HepG2 (cell line): ENCODE measurements at regions not wholly inside any gene's neighbourhood (a gene's known extent, or its start where the extent isn't known, plus 50 kb on each side); places are given as distances from the start of the nearest gene placed in this dataset.

Source experiments
- ATAC-seq: fragments of 200-7000 bp; cut with Tn5 transposase; 3 replicates; pipeline ENCODE4 v1.9.1; 2020; ENCODE audit warnings: mild to moderate bottlenecking, moderate library complexity
- BruUV-seq: library from RNA; stranded (reverse); fragments of 400-500 nt; replicated peaks from 2 replicates; lab custom pipeline; 2021; lab: Mats Ljungman, UMichigan
- CTCF ChIA-PET: fragments of 300-600 bp; formaldehyde crosslinking; extraction: SDS; loops from one replicate; lab custom pipeline; 2021; ENCODE audit warnings: low total read pairs, inconsistent platforms, low intra/inter-chr PET ratio; lab: Yijun Ruan, JAX
- POLR2A ChIA-PET: fragments of 350-600 bp; sonication (Branson Sonifier 250); formaldehyde crosslinking; loops from one replicate; lab custom pipeline; 2020; ENCODE audit warnings: antibody characterized with exemption, inconsistent platforms; lab: Yijun Ruan, JAX
- DNase-seq: peaks from one replicate; pipeline ENCODE4 v3.0.0-alpha.2; 2015; ENCODE audit warnings: low spot score
- FAIRE-seq: peaks from 3 replicates; lab custom pipeline; 2011; peaks lifted over from hg19 to GRCh38; lab: Jason Lieb, UNC
- H2AFZ ChIP-seq: one replicate; pipeline ENCODE4 v1.6.1; 2011; ENCODE audit warnings: low read length, inconsistent platforms
- H3K27ac ChIP-seq: fragments of 300-600 bp; 3 replicates; pipeline ENCODE4 v1.8.0; 2011; ENCODE audit warnings: mixed run types, mild to moderate bottlenecking, mixed read lengths, low read length, inconsistent platforms; ENCODE audit not compliant: insufficient read depth; ENCODE audit errors: extremely low read length
- H3K27me3 ChIP-seq, 2 experiments: fragments of 200-600 bp in 1 of 2; 2 replicates in 1 of 2; 3 replicates in 1 of 2; pipeline versions ENCODE4 v1.6.0 to v1.8.0; 2011; ENCODE audit warnings: low read length in 2 of 2, mild to moderate bottlenecking in 2 of 2, moderate library complexity in 2 of 2, inconsistent platforms in 1 of 2; ENCODE audit not compliant: insufficient read depth in 2 of 2, control insufficient read depth in 1 of 2
- H3K36me3 ChIP-seq, 2 experiments: fragments of 200-600 bp in 1 of 2; replicated peaks in 1 of 2; 2 replicates in 1 of 2; 3 replicates in 1 of 2; pipeline versions ENCODE4 v1.5.1 to v1.8.0; 2011; ENCODE audit warnings: low read length in 2 of 2, inconsistent platforms in 1 of 2; ENCODE audit not compliant: insufficient read depth in 2 of 2, control insufficient read depth in 1 of 2
- H3K4me1 ChIP-seq: 2 replicates; pipeline ENCODE4 v1.5.1; 2012; ENCODE audit warnings: low read length, inconsistent platforms; ENCODE audit not compliant: insufficient read depth
- H3K4me2 ChIP-seq: 2 replicates; pipeline ENCODE4 v1.6.0; 2011; ENCODE audit warnings: low read depth, low read length, inconsistent platforms
- H3K4me3 ChIP-seq, 3 experiments: fragments of 200-600 bp in 1 of 3; sonication (generic), shearing (Covaris generic) in 1 of 3; replicated peaks in 1 of 3; 2 replicates each; pipeline ENCODE4 v1.5.1; 2011 to 2016; ENCODE audit warnings: low read length in 3 of 3, inconsistent platforms in 2 of 3, low read depth in 2 of 3, mild to moderate bottlenecking in 2 of 3, control low read depth in 1 of 3, mixed read lengths in 1 of 3; ENCODE audit not compliant: insufficient read depth in 1 of 3
- H3K79me2 ChIP-seq: one replicate; pipeline ENCODE4 v1.6.1; 2011; ENCODE audit warnings: low read length, inconsistent platforms; ENCODE audit not compliant: insufficient read depth
- H3K9ac ChIP-seq: 2 replicates; pipeline ENCODE4 v1.6.0; 2011; ENCODE audit warnings: mild to moderate bottlenecking, low read depth, low read length, inconsistent platforms; ENCODE audit not compliant: insufficient read depth
- H3K9me3 ChIP-seq: 2 replicates; pipeline ENCODE4 v1.5.1; 2012; ENCODE audit warnings: mild to moderate bottlenecking, low read length
- H4K20me1 ChIP-seq: 2 replicates; pipeline ENCODE4 v1.6.0; 2011; ENCODE audit warnings: inconsistent platforms, mild to moderate bottlenecking, low read length, moderate library complexity; ENCODE audit not compliant: insufficient read depth
- MIXL1 ChIP-seq: IDR thresholded peaks from 2 replicates; pipeline ENCODE4 v1.6.1; 2016
- MZF1 ChIP-seq: sonication (generic); formaldehyde crosslinking; IDR thresholded peaks from 2 replicates; pipeline ENCODE4 v1.8.1; 2023; ENCODE audit warnings: mild to moderate bottlenecking, missing genetic modification reagents, borderline replicate concordance
- ONECUT2 ChIP-seq: sonication (generic); formaldehyde crosslinking; IDR thresholded peaks from 2 replicates; pipeline ENCODE4 v1.4.0; 2020; ENCODE audit warnings: missing genetic modification reagents
- RAD51 ChIP-seq: fragments of 450-650 bp; IDR thresholded peaks from 2 replicates; pipeline ENCODE4 v1.6.1; 2016; ENCODE audit warnings: borderline replicate concordance
- WGBS: methylation state at CpG from one replicate; pipeline ENCODE4 v1.1.6; 2017; ENCODE audit warnings: low lambda C conversion rate; 5-methylcytosine and 5-hydroxymethylcytosine counted together
- in situ Hi-C: cut with HindIII; loops from 2 replicates; pipeline ENCODE4 v1.10.0; 2017; ENCODE audit warnings: low pct_unique_long_range_greater_than_20kb; ENCODE audit not compliant: extremely low pct_ligation_motif_present
- intact Hi-C: fragments of 100-400 bp; cut with micrococcal nuclease; formaldehyde crosslinking; loops from one replicate; pipeline ENCODE4 v1.10.0; 2022; ENCODE audit not compliant: unreplicated experiment

DNA sequence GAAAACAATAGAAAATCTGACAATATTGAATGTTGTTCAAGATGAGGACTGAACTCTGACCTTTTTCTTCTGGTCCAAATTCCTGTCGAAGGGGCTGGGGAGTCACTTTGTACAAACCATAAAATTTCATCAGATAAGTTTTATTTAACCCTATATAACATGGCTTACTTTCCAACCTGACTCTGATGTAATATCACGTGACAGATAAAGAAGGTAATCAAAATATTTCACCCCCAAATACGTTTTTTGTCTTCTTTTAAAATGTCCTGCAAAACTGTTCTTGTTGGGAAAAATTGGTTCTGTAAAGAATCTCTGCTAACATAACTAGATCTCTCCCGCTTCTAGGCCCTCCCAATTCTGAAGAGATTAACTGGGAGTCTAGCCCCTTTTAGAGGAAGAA is 90.9 kb upstream of the MDFIC start:
- POLR2A ChIA-PET: no interaction called here
- intact Hi-C loops (no loop called here), in situ Hi-C loops (no loop called here)
- TF ChIP-seq RAD51 (peak; percentile 65; the same call in 1 of the 2 replicates), ONECUT2 (CRISPR knock-in tag) (no peak)
- H3K9me3 ChIP-seq: peaks cover 17% of the 10 kb centered on the region; the same call in 1 of the 2 replicates
- no peak overlapping the region for H3K4me2 ChIP-seq
- DNase-seq: no peak
- under 1% methylated on average over 3 of the region's 4 CpGs for WGBS
- H3K27ac ChIP-seq: no peak overlapping the region
- CTCF ChIA-PET: no interaction called here
- H3K9ac ChIP-seq: no peak overlapping the region
- no peaks in the 10 kb centered on the region for H4K20me1 ChIP-seq
- H3K36me3 ChIP-seq: no peaks in the 10 kb centered on the region
- H3K4me3 ChIP-seq: no peak overlapping the region
- H3K79me2 ChIP-seq: no peaks in the 10 kb centered on the region
- no peaks in the 10 kb centered on the region for H3K4me1 ChIP-seq
- no peaks in the 10 kb centered on the region for H3K27me3 ChIP-seq
- no peak overlapping the region for H2AFZ ChIP-seq
- ATAC-seq: no peak
- BruUV-seq: no TSS peak
- FAIRE-seq: no peak

DNA sequence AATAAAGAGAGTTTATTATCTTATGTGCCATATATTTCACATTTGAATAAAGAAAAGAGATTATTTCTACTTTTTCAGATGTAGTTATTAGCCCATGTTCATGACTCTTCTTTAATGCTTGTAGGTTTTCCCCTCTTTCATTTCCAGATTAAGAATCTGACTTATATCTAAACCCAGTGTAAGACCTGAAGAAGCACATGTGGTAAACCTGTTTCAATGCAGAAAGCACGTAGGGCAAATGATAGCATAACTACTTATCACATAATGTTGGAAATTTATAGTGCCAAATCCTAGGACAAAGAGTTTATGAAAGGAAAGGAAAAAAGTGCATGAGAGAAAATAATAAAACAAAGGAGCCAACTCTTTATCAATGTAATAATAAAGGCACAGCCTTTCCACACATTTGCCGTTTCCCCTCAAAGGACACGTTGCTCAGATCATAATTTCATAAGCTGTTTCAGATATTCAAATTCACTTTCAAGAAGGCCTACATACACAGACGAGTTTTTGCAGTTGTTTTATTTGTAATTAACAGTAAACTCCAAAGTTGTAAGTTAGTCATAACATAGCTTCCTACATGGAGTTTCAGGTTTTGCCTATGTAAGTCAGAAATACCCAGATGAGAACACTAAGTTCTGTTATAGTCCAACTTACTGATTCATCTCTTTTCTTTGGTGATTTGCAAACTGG is 88.8 kb upstream of the MDFIC start:
- Histone ChIP-seq H3K9ac (no peak overlapping the region), H3K27me3 (no peaks in the 10 kb centered on the region), H3K4me1 (no peaks in the 10 kb centered on the region), H4K20me1 (no peaks in the 10 kb centered on the region), H3K36me3 (no peaks in the 10 kb centered on the region), H3K27ac (no peak overlapping the region), H2AFZ (no peak overlapping the region), H3K9me3 (peaks cover 4% of the 10 kb centered on the region; the same call in 1 of the 2 replicates)
- CTCF ChIA-PET: no interaction called here
- ATAC-seq (no peak), FAIRE-seq (no peak)
- in situ Hi-C loops: no loop called here
- POLR2A ChIA-PET: no interaction called here
- TF ChIP-seq MZF1 (no peak), MIXL1 (CRISPR knock-in tag) (no peak)
- TF ChIP-seq, all 625 proteins: peak for 0
- H3K79me2 ChIP-seq: no peaks in the 10 kb centered on the region
- 2% methylated on average over 4 of the region's 4 CpGs for whole genome bisulfite sequencing
- no TSS peak for BruUV-seq
- DNase-seq: no peak
- no peak overlapping the region for H3K4me3 ChIP-seq
- H3K4me2 ChIP-seq: no peak overlapping the region
- intact Hi-C loops: no loop called here
